GM21786 (cell line): ENCODE measurements at regions not wholly inside any gene's neighbourhood (a gene's known extent, or its start where the extent isn't known, plus 50 kb on each side); places are given as distances from the start of the nearest gene placed in this dataset.
A peak's percentile ranks its signal among the peaks of the same experiment; 100 is the strongest.
"Not testable (repeated sequence)": the region's sequence is repeated elsewhere in the genome, so short reads cannot be mapped to it uniquely, and the experiment has no call there.

Source experiments
- ATAC-seq: cut with Tn5 transposase; IDR thresholded peaks from one replicate; pipeline ENCODE4 v1.9.1; 2021; ENCODE audit not compliant: unreplicated experiment

DNA sequence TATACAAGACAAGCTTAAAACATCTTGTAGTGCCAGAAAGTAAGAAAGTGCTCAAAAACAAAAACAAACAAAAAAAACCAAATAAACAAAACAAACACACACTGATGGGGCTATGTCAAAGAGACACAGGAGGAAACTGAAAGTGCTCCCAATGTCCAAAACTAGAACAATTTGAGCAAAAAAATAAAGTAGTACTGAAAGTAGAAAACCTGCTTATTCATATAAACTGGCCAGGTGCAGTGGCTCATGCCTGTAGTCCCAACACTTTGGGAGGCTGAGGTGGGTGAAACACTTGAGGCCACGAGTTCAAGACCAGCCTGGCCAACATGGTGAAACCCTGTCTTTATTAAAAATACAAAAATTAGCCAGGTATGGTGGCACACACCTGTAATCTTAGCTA is 129.9 kb downstream of the GLUL start:
- no peak for ATAC-seq

DNA sequence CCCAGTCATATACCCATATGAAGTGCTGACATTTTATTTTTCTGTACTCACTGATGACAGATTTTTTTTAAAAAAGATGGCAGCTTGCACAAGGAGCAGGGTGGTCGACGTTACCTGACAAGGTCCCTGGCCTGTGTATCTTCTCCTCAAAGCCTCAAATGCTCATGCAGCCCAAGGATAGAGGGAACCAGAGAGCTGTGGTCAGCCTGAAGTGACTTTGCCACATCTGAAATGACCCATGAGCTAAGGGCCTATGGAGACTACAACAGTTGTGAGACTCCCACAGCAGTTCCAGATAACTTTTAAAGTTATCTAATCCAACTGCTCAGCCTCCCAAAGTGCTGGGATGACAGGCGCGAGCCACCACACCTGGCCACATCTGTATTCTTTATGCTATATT is 131.1 kb downstream of the GLUL start:
- no peak for ATAC-seq

DNA sequence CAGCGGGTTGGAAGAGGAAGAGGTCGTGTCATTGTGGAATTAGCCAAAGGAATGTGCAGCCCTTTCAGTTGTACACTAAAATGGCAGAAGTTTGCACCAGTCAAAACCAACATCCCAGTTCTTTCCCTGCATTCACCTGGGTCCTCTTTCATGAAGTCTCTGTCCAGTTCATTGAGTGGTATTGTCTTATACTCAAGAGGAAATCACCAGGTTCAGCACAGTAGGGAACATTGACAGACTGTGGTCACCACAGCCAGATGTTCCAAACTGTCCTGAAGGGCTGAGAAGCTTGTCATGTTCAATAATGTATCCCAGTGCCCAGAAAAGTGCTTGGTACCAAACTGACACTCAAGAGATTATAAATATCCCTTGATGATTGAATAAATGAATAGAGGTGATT is 131.6 kb downstream of the GLUL start:
- ATAC-seq: no peak

DNA sequence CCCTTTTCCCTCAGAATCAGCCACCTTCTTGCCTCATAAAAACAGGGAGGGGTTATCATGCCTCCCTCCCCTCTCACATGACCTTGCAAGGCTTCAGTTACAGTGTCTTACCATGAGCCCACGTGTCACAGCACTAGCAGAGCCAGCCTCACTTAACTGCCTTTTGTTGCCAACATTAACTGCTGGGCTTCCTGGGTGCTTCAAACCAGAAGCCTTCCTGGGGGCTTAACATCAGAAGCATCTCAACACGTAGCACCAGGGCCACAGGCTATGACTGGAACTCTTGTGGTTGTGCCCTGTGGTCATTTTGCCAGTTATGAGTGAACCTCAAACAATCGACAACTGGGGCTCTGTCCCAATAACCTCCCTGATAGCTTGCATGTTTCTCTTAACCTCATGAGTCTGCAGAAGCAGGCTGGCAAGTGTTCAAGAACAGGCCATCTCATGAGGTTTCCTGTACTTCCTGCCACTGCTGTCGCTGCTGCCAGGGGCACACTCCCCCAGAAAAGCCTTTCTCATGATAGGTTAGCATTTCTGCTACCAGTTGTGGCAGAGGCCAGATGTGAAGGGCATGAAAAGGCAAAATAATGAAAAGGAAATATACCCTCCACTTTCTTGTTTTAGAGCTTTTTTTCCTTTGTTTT is 132.2 kb downstream of the GLUL start:
- peak; percentile 79 for ATAC-seq

DNA sequence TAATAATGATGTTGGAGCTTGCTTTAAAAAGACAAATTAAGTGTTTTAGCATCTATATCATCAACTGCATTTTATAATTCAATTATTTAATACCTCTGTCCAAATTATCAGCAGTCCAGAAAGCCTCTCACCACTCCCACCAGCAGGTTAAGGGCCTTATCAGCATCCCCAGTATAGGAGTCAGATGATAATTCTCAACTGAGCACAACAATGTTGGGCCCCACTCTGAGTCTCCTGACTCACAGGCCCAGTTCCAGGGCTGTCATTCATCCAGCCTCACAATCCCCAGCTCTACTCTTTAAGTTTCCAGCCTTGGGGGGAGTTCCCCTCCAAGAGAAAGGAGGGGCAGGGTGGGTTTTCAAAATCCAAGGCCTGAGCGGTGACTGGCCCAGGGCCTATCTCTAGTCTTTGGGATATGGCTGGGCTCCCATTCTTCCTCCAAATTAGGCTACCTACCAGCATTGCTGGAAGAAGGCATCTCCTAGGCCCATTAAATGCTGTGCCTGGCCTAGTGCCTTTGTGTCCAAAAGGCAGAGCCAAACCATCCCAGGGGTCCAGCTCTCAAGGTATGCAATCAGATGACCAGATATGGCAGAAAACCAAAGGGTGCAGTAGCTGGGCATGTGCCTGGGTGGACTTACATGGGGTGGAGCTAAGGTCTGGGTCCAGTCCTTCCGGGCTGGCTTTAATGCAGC is 134.1 kb downstream of the GLUL start:
- no peak for ATAC-seq

DNA sequence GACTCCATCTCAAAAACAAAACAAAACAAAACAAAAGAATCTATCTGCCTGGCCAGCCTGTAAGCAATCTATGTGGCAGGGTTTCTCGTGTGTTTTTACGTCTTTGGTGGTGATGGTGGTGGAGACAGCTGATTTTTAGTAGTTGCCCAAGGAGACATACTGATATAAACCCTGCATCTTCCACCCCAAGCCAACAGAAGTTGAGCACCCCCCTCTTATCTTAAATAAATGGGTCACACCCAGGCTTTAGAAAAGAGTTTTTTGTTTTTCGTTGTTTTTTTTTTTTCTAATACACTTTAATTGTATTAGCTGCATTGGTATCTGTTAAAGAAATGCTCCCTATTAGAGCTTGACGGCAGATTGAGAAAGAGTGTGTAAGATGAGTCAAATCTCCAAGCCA is 134.7 kb downstream of the GLUL start:
- no peak for ATAC-seq

DNA sequence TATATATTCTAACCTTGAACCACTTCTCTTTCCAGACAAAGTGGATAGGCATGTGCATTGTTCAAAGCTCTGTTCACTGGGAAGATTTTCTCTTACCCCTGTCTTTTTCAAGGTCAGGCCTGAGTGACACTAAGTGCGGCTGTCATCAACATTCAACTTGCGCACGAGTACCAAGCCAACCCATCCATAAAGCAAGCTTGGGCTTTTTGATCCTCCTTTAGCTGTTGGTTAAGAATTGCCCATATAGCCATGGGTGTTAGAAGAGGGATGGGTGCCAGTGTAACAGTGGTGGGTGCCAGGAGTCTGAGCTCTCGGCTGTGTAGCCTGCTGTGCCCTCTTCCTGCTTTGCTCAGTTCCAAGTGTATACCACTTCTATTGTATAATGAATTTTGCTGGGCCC is 136.1 kb downstream of the GLUL start:
- ATAC-seq: no peak

DNA sequence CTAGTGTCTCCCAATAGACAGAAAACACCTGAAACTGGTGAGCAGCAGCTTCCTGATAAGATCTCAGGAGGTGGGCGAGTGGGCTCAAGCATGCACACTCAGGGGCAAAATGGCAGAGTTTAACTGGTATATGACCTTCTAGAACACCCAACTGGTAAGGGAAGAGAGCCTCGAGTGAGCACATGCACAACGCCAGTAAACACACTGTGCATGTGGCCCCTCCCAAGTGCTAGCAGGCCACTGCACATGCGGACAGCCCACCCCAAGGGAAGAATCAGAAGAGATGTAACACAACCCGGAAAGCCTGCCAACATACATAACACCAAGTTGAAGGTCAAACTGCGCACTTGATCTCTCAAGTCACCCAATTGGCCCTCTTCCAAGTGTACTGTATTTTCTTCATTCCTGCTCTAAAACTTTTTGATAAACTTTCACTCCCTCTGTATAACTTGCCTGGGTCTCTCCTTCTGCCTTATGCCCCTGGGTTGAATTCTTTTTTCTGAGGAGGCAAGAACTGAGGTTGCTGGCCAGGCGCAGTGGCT is 138.2 kb downstream of the GLUL start:
- no peak for ATAC-seq

DNA sequence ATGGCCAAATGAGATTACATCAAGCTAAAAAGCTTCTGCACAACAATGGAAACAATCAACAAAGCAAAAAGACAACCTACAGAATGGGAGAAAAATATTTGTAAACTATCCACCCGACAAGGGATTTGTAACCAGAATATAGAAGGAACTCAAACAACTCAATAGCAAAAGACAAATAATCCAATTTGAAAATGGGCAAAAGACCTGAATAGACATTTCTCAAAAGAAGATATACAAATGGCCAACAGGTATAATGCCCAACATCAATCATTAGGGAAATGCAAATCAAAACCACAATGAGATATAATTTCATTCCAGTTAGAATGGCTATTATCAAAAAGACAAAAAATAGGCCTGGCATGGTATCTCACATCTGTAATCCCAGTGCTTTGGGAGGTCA is 140.0 kb downstream of the GLUL start:
- ATAC-seq: no peak

DNA sequence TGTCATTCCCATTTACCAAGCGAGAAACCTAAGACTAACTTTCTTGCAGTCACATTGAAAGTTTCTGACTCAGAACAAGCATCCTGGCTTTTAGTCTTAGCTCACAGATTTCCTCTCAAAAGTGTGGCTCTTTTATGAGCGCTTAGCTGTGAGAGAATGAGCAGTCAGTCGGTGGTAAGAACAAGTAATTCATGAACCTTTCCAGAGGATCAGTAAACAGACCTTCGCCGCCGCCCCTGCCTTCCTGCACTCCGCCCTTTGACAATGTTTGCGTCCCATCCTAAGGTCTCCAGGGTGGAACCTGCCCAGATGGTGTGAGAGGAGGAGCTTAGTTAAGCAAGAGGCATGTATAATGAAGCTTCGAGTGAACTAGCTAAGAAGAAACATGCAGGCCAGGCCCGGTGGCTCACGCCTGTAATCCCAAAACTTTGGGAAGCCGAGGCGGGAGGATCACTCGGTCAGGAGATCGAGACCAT is 142.4 kb downstream of the GLUL start:
- ATAC-seq: peak; percentile 92

DNA sequence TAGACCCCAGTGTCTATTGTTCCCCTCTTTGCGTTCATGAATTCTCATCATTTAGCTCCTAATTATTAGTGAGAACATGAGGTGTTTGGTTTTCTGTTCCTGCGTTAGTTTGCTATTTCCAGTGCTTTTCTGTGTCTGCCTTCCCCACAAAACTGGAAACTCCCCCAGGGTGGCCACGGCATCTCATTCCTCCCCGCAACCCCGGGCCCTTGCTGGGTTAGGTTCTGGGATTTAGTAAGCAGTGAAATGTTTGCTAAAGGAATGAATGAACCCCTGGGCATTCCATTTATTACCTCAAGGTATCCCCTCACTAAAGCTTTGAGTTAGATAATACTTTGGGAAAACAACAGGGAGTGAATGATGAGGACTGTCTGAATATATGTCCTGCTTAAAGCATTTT is 142.9 kb downstream of the GLUL start:
- ATAC-seq: peak; percentile 10

DNA sequence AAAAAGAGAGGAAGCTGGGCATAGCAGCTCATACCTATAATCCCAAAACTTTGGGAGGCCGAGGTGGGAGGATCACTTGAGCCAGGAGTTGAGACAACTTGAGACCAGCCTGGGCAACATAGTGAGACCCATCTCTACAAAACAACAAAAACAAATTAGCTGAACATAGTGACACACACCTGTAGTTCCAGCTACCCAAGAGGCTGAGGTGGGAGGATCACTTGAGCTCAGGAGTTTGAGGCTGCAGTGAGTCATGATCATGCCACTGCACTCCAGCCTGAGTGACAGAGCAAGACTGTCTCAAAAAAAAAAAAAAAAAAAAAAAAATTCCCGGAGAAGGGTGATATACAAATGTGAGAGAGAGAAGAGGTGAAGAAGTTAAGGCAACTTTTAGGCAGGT is 143.8 kb downstream of the GLUL start:
- ATAC-seq: not testable (repeated sequence)

DNA sequence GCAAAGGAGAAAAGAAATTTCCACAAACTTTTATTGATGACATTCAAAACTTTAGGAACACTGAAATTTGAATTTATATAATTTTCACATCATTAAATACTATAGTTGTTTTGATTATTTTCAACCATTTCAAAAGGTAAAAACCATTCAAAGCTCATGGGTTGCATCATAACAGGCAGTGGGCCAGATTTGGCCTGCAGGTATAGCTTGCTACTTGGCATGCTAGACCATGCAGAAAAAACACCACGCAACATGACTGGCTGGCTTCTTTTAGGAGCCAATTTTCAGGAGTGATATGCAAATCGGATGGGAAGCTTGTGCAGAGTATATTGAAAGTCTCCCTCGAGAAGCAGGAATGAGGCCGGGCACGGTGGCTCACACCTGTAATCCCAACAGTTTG is 144.8 kb downstream of the GLUL start:
- ATAC-seq: no peak

DNA sequence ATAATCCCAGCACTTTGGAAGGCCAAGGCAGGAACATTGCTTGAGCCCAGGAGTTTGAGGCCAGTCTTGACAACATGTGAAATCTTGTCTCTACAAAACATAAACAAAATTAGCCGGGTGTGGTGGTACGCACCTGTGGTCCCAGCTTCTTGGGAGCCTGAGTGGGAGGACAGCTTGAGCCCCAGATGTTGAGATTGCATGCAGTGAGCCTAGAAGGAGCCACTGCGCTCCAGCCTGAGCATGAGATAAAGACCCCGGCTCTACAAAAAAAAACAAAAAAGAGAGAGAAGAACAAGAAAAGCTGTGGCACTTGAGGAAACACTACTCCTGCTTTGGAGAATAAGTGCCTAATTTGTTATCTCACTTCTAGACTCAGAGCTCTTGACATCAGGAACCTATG is 146.6 kb downstream of the GLUL start:
- no peak for ATAC-seq

DNA sequence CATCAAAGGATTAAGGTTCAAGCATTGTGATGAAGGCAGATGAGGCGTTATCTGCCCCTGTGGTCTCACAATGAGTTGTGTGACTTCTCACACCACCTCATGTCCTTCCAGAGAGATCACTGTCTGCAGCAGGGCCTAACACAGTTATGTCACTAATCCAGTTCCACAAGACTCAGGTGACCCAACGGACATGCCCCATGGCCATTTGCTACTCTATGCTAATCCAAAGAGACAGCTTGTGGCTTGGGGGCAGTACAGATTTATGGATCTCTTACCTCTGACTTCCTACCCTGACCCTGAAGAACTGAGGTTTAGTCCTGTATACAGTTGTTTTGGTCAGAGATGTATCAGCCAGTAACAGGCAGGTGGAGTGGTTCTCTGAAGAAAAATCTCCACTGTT is 147.1 kb downstream of the GLUL start:
- no peak for ATAC-seq

DNA sequence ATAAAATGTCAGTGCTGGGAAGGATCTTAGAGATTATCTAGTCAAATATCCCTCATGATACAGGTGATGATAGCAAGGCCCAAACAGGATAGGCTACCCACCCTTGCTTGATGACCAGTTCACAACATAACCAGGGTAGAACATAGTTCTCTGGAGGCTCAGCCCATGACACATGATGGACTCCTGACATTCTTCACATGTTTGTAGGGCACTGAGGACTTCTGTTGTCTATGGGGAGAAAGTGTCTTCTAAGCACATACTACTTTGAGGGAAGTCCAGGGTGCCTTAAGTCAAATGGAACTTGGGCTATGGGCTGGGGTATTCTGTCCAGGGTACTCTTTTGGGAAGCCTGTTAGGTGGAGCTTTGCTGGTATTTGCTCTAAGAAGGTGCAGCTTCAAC is 148.9 kb downstream of the GLUL start:
- no peak for ATAC-seq

DNA sequence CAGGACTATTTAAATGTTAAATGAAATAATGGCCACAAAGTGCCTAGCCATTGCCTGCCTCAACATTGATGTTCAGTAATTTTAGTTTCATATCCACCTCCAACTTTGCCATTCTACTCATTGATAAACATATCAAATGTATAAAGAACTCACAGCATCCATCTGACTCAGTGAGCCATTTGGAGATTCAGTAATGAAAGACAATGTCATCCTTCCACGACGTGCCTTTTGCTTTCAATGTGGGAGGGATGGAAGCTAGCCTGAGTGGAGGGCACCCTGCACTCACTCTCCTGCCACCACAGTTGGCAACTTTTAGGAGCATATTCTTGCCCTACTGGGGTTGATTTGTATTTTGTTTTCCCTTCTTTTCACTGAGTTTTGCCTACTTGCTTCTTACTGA is 151.5 kb downstream of the GLUL start:
- no peak for ATAC-seq

DNA sequence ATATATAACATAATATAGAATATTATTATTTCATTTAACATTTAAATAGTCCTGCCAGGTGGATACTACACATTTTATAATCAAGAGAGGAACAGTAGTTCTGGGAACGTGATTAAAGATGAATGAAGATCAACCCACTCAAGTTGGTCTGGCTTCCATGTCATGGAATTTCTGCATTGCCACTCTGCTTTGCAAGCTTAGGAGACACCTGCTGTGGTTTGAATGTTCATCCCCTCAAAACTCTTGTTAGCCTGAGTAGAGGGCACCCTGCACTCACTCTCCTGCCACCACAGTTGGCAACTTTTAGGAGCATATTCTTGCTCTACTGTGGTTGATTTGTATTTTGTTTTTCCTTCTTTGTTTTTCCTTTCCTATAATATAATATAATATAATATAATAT is 153.2 kb downstream of the GLUL start:
- no peak for ATAC-seq

DNA sequence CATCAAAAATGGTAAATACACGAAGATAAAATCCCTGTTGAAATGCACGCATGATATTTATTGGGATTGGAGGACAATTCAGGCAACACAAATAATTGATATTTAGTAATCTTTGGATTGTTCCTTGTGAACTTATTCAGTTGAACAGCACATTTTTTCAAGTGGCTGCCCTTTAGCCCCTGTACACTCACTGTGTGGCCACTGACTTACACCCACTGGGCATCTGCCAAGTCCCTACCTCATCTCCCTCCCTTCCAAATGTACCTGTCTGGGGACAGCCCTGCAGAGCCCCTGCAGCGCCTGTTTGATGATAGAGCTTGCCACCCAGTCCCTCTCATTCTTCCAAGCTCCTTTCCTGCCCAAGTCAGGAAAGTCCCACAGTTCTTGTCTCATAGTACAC is 154.3 kb downstream of the GLUL start:
- ATAC-seq: no peak

DNA sequence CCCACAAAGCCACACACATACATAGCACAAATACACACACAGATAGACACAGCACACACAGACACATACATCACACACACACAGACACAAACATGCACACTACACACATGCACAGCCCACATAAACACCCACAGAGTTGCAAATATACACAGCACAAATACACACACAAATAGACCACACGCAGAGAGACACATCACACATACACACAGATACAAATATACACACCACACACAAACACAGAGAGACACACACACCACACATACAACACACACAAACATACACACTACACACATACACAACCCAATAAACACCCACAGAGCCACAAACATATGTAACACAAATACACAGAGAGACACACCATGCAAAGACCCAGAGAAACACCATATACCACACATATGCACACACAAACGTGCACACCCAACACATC is 154.9 kb downstream of the GLUL start:
- no peak for ATAC-seq

DNA sequence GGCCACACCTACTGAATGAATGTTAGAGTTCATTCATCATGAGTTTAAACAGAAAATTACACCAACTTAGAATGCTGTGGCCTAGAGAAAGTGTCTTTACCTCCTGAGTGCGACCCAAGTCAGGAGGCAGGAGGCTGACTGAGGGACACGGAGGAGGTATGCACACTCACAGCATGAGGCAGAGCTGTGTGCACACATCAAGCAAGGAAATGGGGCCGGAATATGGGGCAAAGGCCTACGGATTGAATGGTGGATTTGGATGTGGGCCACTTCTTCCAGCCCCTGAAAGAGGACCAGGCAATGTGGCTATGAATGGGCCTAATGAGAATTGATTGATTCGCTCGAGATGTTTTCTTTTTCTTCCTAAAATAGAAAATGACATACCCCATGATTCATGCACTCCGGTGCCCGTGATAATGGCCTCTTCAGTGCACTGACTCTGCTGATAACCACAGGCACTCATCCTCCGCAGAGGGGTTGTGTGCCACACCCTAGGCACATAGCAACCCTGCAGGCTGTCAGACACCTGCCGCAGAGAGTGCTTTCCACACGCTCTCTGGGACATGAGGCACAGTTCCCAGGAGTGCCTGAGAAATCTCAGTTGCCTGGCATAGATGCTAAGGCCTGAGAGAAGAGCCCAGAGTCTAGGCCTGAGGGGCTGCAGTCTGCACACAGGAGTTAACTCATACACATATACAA is 155.5 kb downstream of the GLUL start:
- no peak for ATAC-seq

DNA sequence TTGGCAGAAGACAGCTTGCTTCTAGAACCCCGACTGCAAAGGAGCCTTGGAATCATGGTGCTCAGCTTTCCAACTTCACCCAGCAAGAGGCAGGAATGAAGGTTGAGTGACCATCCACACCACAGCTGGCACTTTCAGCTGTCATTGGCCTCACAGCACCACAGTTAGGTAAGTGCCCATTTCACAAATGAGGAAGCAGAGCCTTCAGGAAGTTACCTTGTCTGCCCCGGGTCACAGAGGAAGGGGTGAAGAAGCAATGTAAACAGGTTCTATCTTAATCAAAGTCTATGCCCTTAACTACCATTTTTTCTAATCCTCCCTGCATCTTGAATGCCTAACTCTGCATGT is 156.0 kb downstream of the GLUL start:
- no peak for ATAC-seq
